ENCODE measurements at regions not wholly inside any gene's neighbourhood (a gene's known extent, or its start where the extent isn't known, plus 50 kb on each side); places are given as distances from the start of the nearest gene placed in this dataset.
"Not testable (repeated sequence)": the region's sequence is repeated elsewhere in the genome, so short reads cannot be mapped to it uniquely, and the experiment has no call there.

- Histone ChIP-seq H3K36me3 (ENCODE audit: insufficient read depth, low read length) (no peaks in the 10 kb centered on the region), H3K9ac (ENCODE audit: low read depth, low read length) (no peak overlapping the region), H3K9me3 (ENCODE audit: control insufficient read depth, insufficient read depth, low read length) (0 out of 2 replicates have a peak, but pooled peaks cover 3% of the 10 kb centered on the region), H3K4me1 (ENCODE audit: insufficient read depth, low read length) (no peaks in the 10 kb centered on the region)
Observed at GRCh38 chr2:4775668-4776067, 916.5 kb upstream of the SOX11 start.

- no peak overlapping the region for H3K9ac ChIP-seq (ENCODE audit: low read depth, low read length)
- H3K9me3 ChIP-seq (ENCODE audit: control insufficient read depth, insufficient read depth, low read length): peaks cover 3% of the 10 kb centered on the region; the same call in 1 of the 2 replicates
- no peaks in the 10 kb centered on the region for H3K36me3 ChIP-seq (ENCODE audit: insufficient read depth, low read length)
- H3K4me1 ChIP-seq (ENCODE audit: insufficient read depth, low read length): no peaks in the 10 kb centered on the region
Observed at GRCh38 chr2:4780679-4781078, 911.5 kb upstream of the SOX11 start.

- H3K36me3 ChIP-seq (ENCODE audit: insufficient read depth, low read length): no peaks in the 10 kb centered on the region
- H3K9ac ChIP-seq (ENCODE audit: low read depth, low read length): no peak overlapping the region
- H3K4me1 ChIP-seq (ENCODE audit: insufficient read depth, low read length): no peaks in the 10 kb centered on the region
- H3K9me3 ChIP-seq (ENCODE audit: control insufficient read depth, insufficient read depth, low read length): peaks cover 7% of the 10 kb centered on the region; the same call in 1 of the 2 replicates
Observed at GRCh38 chr2:4782647-4783046, 909.5 kb upstream of the SOX11 start.

- Histone ChIP-seq H3K9me3 (ENCODE audit: control insufficient read depth, insufficient read depth, low read length) (0 out of 2 replicates have a peak, but pooled peaks cover 4% of the 10 kb centered on the region), H3K9ac (ENCODE audit: low read depth, low read length) (no peak overlapping the region), H3K4me1 (ENCODE audit: insufficient read depth, low read length) (no peaks in the 10 kb centered on the region), H3K36me3 (ENCODE audit: insufficient read depth, low read length) (no peaks in the 10 kb centered on the region)
Observed at GRCh38 chr2:4791488-4791887, 900.7 kb upstream of the SOX11 start.

- no peaks in the 10 kb centered on the region for H3K36me3 ChIP-seq (ENCODE audit: insufficient read depth, low read length)
- 0 out of 2 replicates have a peak, but pooled peaks cover 4% of the 10 kb centered on the region for H3K9me3 ChIP-seq (ENCODE audit: control insufficient read depth, insufficient read depth, low read length)
- no peaks in the 10 kb centered on the region for H3K4me1 ChIP-seq (ENCODE audit: insufficient read depth, low read length)
- H3K9ac ChIP-seq (ENCODE audit: low read depth, low read length): no peak overlapping the region
Observed at GRCh38 chr2:4792126-4792525, 900.1 kb upstream of the SOX11 start.

- no peak overlapping the region for H3K9ac ChIP-seq (ENCODE audit: low read depth, low read length)
- H3K9me3 ChIP-seq (ENCODE audit: control insufficient read depth, insufficient read depth, low read length): no peaks in the 10 kb centered on the region
- H3K36me3 ChIP-seq (ENCODE audit: insufficient read depth, low read length): no peaks in the 10 kb centered on the region
- no peaks in the 10 kb centered on the region for H3K4me1 ChIP-seq (ENCODE audit: insufficient read depth, low read length)
Observed at GRCh38 chr2:4803396-4803795, 888.8 kb upstream of the SOX11 start.

- not testable (repeated sequence) for H3K4me1 ChIP-seq (ENCODE audit: insufficient read depth, low read length); H3K9ac ChIP-seq (ENCODE audit: low read depth, low read length); H3K36me3 ChIP-seq (ENCODE audit: insufficient read depth, low read length); H3K9me3 ChIP-seq (ENCODE audit: control insufficient read depth, insufficient read depth, low read length)
Observed at GRCh38 chr2:4814137-4814536, 878.0 kb upstream of the SOX11 start.

- no peaks in the 10 kb centered on the region for H3K9me3 ChIP-seq (ENCODE audit: control insufficient read depth, insufficient read depth, low read length)
- H3K4me1 ChIP-seq (ENCODE audit: insufficient read depth, low read length): no peaks in the 10 kb centered on the region
- no peak overlapping the region for H3K9ac ChIP-seq (ENCODE audit: low read depth, low read length)
- no peaks in the 10 kb centered on the region for H3K36me3 ChIP-seq (ENCODE audit: insufficient read depth, low read length)
Observed at GRCh38 chr2:4827836-4828235, 864.3 kb upstream of the SOX11 start.

GRCh38 chr2:4828682-4829374, 863.4 kb upstream of the SOX11 start:
- Histone ChIP-seq H3K36me3 (ENCODE audit: insufficient read depth, low read length) (no peaks in the 10 kb centered on the region), H3K4me1 (ENCODE audit: insufficient read depth, low read length) (no peaks in the 10 kb centered on the region), H3K9ac (ENCODE audit: low read depth, low read length) (no peak overlapping the region), H3K9me3 (ENCODE audit: control insufficient read depth, insufficient read depth, low read length) (no peaks in the 10 kb centered on the region)

- H3K36me3 ChIP-seq (ENCODE audit: insufficient read depth, low read length): no peaks in the 10 kb centered on the region
- no peaks in the 10 kb centered on the region for H3K4me1 ChIP-seq (ENCODE audit: insufficient read depth, low read length)
- H3K9ac ChIP-seq (ENCODE audit: low read depth, low read length): no peak overlapping the region
- no peaks in the 10 kb centered on the region for H3K9me3 ChIP-seq (ENCODE audit: control insufficient read depth, insufficient read depth, low read length)
Observed at GRCh38 chr2:4831751-4832150, 860.4 kb upstream of the SOX11 start.

- Histone ChIP-seq H3K9me3 (ENCODE audit: control insufficient read depth, insufficient read depth, low read length) (no peaks in the 10 kb centered on the region), H3K9ac (ENCODE audit: low read depth, low read length) (no peak overlapping the region), H3K4me1 (ENCODE audit: insufficient read depth, low read length) (no peaks in the 10 kb centered on the region), H3K36me3 (ENCODE audit: insufficient read depth, low read length) (no peaks in the 10 kb centered on the region)
Observed at GRCh38 chr2:4832642-4833041, 859.5 kb upstream of the SOX11 start.

GRCh38 chr2:4838626-4839025, 853.6 kb upstream of the SOX11 start:
- H3K36me3 ChIP-seq (ENCODE audit: insufficient read depth, low read length): no peaks in the 10 kb centered on the region
- no peaks in the 10 kb centered on the region for H3K9me3 ChIP-seq (ENCODE audit: control insufficient read depth, insufficient read depth, low read length)
- H3K9ac ChIP-seq (ENCODE audit: low read depth, low read length): no peak overlapping the region
- H3K4me1 ChIP-seq (ENCODE audit: insufficient read depth, low read length): no peaks in the 10 kb centered on the region

GRCh38 chr2:4840791-4841190, 851.4 kb upstream of the SOX11 start:
- Histone ChIP-seq H3K9me3 (ENCODE audit: control insufficient read depth, insufficient read depth, low read length) (no peaks in the 10 kb centered on the region), H3K4me1 (ENCODE audit: insufficient read depth, low read length) (no peaks in the 10 kb centered on the region), H3K9ac (ENCODE audit: low read depth, low read length) (no peak overlapping the region), H3K36me3 (ENCODE audit: insufficient read depth, low read length) (no peaks in the 10 kb centered on the region)

GRCh38 chr2:4844881-4845280, 847.3 kb upstream of the SOX11 start:
- no peaks in the 10 kb centered on the region for H3K9me3 ChIP-seq (ENCODE audit: control insufficient read depth, insufficient read depth, low read length)
- H3K36me3 ChIP-seq (ENCODE audit: insufficient read depth, low read length): no peaks in the 10 kb centered on the region
- H3K4me1 ChIP-seq (ENCODE audit: insufficient read depth, low read length): no peaks in the 10 kb centered on the region
- H3K9ac ChIP-seq (ENCODE audit: low read depth, low read length): no peak overlapping the region

- no peaks in the 10 kb centered on the region for H3K36me3 ChIP-seq (ENCODE audit: insufficient read depth, low read length)
- no peak overlapping the region for H3K9ac ChIP-seq (ENCODE audit: low read depth, low read length)
- H3K9me3 ChIP-seq (ENCODE audit: control insufficient read depth, insufficient read depth, low read length): no peaks in the 10 kb centered on the region
- no peaks in the 10 kb centered on the region for H3K4me1 ChIP-seq (ENCODE audit: insufficient read depth, low read length)
Observed at GRCh38 chr2:4862031-4862430, 830.2 kb upstream of the SOX11 start.

Data from ES-I3 (cell line).